DMS 273 (cell line): ENCODE measurements at regions not wholly inside any gene's neighbourhood (a gene's known extent, or its start where the extent isn't known, plus 50 kb on each side); places are given as distances from the start of the nearest gene placed in this dataset.
"Not testable (repeated sequence)": the region's sequence is repeated elsewhere in the genome, so short reads cannot be mapped to it uniquely, and the experiment has no call there.

Experiments
- DNase-seq: peaks from one replicate; lab custom pipeline; 2025; ENCODE audit not compliant: unreplicated experiment; lab: John Stamatoyannopoulos, UW

DNA sequence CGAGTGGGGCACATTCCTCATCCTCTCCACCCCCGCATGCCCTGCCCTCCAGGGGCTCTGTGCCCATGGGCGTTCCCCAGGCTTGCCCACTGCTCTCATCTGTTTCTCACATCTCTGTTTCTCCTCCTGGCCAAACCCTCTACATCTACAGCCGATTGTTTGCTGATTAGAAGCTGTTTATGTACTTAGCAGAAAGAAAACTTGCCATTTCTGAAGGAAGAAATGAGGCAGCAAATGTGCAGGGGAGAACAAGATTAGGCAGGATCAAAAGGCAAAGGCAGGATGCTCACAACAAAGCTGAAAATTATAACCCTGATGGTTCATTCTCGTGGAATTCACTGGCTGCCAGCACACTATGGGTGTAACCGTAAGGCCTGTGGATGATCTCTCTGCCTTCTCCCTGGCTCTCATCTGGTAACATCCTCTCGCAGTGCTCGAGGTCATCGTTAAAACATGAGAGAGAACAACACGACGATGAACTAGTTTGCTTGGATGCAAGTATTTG, 111.6 kb upstream of the KLF14 start:
- no peak for DNase-seq

- no peak for DNase-seq
Measured at GRCh38 chr7:130849604-130850003, 115.6 kb upstream of the KLF14 start.

- no peak for DNase-seq
Measured at GRCh38 chr7:130850956-130851355, 116.9 kb upstream of the KLF14 start.

DNA sequence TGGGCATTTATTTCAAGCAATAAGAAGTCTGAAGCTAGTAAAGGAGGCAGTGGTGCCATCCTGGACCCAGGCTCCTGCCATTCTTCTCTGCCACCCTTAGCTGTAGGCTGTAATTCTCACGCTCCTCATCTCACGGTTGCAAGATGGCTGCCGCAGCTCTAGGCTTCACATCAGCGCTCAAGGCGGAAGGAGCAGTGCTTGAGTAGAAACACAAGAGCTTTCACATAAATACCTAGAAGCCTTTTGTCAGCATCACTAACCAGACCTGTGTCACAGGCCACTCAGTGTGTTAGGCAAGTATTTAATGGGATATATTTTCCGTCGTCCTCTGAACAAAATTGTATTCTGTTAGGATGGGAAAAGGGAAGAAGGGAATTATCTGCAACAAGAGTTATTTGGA, 118.9 kb upstream of the KLF14 start:
- DNase-seq, result no peak

DNA sequence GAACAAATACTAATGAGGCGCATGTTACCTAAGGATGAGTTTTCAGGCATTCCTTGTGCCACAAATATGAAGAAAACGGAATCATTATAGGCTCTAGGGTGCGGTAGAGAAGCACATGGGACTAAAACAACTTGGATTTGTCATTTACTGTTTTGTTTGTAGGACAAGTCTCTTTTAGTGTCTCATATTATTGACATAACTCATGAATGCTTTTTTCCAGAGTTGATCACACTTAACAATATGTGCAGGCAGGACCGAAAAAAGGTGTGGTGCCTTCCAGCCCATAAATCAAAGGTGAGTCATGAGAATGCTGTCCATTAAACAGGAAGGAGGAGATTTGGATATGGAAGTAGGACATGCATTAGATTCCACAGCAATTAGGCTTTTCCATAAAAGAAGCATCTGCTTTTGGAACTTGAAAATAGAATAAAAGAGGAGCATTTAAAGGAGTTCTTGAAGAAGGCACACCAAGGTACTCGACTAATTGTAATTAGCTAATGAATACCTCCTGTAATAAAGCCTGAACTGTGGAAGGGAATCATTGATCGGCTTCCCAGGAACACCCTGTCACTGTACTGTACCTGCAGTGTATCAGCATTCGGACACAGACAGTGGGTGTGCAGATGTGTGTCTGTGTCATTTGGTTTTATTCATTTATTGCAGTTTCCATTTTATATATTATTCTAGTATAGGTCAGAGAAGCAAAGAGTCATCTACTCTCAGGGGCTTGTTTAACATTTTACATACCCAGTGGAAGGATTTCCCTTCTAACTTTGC, 119.7 kb upstream of the KLF14 start:
- DNase-seq, result no peak

DNA sequence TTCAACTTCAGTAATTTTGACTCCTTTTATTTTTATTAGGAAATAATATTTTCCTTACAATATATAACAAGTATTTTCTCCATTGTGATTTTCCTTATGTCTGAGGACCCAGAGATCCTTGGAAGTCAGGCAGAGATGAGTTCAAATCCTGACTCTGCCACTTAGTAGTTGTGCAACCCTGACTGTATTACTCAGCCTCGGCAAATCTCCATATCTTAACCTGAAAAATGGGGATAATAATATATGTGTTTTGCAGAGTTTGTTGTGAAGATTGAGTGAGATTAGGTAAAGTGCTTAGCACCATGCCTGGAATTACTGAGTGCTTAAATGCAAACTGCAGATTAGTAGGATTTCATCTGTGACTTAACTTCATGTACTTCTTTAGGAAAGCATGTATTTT, 120.5 kb upstream of the KLF14 start:
- DNase-seq, result no peak

GRCh38 chr7:130856866-130857265, 122.9 kb upstream of the KLF14 start:
- DNase-seq, result no peak

GRCh38 chr7:130860832-130861231, 126.8 kb upstream of the KLF14 start:
- not testable (repeated sequence) for DNase-seq

DNA sequence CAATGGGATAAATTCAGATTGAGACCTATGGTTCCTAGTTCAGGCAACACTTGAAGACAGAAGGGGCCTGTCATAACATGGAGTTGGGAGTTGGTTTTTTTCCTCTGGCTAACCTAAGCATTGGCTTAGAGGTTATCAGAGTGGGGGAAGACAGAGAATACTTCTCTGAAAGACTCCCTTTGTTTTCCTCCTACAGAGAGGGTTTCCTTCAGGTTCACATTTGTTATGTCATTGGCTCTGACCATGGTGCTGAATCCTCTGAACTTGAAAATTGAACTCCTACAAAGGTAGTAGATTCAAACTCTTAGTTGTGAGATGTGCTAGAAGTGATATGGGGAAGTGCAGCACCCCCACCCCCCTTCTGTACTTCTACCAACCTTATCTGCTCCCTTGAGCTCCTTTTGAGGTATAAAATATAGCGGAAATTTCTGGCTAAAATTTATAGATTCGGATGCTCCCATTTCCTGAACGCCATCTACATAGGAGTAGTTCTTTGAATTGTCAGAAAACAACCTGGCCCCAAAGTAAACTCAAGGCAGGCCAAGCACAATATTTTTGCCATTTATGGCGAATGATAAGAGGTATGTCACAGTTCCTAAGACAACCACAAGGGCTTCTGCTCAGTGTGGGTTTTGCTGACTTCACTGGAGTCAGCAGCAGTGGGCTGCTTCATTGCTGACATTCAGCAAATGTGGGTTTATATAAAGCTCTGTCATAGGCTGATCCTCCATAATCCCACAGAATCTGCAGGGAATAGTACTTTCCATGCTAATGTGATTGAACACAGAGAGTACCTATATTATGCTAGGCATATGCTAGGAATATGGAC, 131.6 kb upstream of the KLF14 start:
- DNase-seq, result peak; percentile 27

DNA sequence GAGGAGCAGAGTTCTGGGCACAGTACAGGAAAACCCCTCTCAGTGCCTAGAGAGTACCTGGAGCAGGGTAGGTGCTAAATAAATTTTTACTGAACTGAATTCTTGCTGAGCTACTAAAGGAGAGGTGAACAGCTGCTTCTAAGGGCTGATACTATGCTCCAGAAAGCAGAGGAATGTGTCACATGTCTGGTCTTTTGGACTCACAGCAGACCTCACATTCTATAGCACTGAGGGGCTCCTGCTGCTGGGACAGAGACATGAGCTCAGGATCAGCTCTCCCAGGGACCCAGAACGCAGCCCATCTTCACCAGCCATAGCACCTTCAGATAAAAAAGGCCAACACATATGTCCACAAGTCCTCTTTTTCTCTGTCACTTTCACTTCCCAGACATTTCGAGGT, 133.0 kb upstream of the KLF14 start:
- DNase-seq, result no peak

- no peak for DNase-seq
Measured at GRCh38 chr7:130867581-130868136, 133.7 kb upstream of the KLF14 start.

DNA sequence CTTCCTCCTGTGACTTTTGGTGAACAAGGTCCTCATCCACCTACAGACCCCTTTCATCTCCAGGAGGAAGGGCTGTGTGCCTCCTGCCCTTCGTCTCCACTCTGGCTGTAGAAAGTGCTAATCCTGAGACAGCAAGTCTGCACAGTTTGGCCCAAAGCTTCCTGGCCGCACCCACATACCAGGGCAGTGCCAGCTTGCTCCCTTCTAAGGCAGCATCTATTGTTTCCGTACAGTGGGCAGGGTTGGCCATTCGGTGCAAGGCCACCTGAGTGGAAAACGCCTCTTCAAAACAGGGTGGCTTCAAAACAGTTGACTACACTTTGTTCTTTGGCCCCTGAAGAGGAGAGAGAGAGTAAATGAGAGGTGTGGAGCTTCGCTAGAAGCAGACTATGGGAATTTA, 134.1 kb upstream of the KLF14 start:
- DNase-seq, result no peak

DNA sequence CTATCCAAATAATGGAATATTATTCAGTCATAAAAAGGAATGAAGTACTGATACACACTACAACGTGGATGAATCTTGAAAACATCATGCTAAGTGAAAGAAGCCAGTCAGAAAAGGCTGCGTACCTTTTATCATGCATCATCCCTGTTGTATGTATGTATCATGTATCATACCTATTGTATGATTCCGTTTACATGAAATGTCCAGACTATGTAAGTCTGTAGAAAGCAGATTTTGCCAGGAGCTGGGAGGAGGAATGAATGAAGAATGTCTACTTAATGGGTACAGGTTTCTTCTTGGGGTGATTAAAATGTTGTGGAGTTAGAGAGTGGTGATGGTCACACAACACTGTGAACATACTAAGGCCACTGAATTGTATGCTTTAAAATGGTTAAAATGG, 135.9 kb upstream of the KLF14 start:
- no peak for DNase-seq

- DNase-seq, result no peak
Measured at GRCh38 chr7:130872341-130872740, 138.3 kb upstream of the KLF14 start.

DNA sequence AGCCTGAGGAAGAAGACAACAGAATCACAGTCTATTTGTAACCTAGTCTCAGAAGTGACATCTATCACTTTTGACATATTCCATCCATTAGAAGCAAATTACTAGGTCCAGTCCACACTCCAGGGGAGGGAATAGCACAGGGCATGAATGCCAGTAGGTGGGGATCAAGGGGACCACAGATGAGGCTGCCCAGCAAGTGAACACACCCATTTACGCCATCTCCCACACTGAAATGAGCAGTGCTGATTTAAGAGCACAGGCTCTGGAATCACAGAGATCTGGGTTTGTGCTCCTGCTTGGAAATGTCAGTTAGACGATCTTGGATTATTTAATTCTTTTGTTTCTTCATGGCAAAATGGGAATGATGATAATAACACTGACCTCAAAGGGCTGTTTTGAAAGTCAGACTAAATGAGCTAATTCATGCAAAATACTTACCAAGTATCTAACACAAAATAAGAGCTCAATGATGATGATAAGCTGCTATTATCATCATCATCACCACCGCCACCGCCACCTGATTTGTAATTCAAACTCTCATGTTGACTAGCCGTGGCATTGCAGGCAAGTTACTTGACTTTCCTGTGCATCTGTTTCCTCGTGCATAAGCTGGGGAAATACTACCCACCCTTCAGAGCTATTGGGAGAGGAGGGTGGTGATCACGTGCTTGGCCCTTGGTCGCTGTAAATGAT, 138.9 kb upstream of the KLF14 start:
- no peak for DNase-seq

DNA sequence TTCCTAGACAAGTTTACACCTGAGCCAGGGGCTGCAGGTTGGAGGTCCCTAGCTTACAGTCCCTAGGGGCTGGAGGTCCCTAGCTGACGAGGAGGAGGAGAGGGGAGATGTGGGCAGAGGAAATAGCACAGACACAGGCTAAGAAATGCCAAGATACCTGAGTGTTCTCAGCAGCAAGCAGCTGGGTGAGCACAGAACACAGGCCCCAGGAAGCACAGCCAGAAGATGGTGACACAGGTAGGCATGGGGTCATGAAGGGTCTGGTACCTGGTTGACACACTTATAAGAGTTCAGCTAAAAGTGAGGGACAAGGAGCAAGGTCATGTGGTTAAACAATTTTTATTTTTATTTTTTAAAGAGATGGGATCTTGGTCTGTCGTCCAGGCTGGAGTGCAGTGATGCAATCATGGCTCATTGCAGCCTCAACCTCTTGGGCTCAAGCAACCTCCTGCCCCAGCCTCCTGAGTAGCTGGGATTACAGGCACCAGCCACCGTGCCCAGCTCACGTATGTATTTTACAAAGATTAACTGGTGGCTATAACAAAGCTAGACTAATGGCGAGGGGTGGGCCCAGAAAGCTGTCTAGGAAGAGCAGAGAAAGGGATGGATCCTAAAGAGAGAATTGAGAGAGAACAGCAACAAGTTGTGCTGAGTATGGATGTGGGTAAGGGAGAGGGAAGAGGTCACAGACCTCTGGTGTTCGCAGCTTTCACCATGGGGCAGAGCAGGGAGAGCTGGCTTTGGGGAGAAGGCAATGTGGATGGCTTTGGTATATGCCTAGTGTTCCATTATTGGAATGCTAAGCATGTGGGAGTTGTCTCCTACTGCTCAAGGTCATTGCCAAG, 140.3 kb upstream of the KLF14 start:
- no peak for DNase-seq

GRCh38 chr7:130875265-130875741, 141.3 kb upstream of the KLF14 start:
- peak; percentile 82 for DNase-seq

- DNase-seq, result no peak
Measured at GRCh38 chr7:130875901-130876300, 141.9 kb upstream of the KLF14 start.

- no peak for DNase-seq
Measured at GRCh38 chr7:130877236-130877990, 143.4 kb upstream of the KLF14 start.

- DNase-seq, result no peak
Measured at GRCh38 chr7:130877991-130878305, 143.9 kb upstream of the KLF14 start.
